Stomach (tissue), 4 donors: ENCODE measurements at regions not wholly inside any gene's neighbourhood (a gene's known extent, or its start where the extent isn't known, plus 50 kb on each side); places are given as distances from the start of the nearest gene placed in this dataset.

Experiments used
- CTCF ChIP-seq, 7 experiments: fragments of 450-650 bp in 4 of 7; fragments of 200-600 bp in 3 of 7; sonication (generic) in 3 of 7; IDR thresholded peaks; one replicate each; pipeline ENCODE4 v1.5.1; 2016 to 2019; ENCODE audit warnings: antibody characterized with exemption in 7 of 7, control low read depth in 2 of 7, mild to moderate bottlenecking in 1 of 7
- EP300 ChIP-seq: sonication (generic); formaldehyde crosslinking; IDR thresholded peaks from one replicate; pipeline ENCODE4 v1.6.1; 2017; ENCODE audit warnings: antibody characterized with exemption
- POLR2A ChIP-seq, 4 donors: fragments of 450-650 bp; IDR thresholded peaks; one replicate each; pipeline ENCODE4 v1.6.1; 2016; ENCODE audit warnings: antibody characterized with exemption in 4 of 4, control low read depth in 2 of 4, mild to moderate bottlenecking in 1 of 4, moderate library complexity in 1 of 4
- POLR2AphosphoS5 ChIP-seq, 3 donors: sonication (generic); formaldehyde crosslinking; IDR thresholded peaks; one replicate each; pipeline ENCODE4 v1.6.1; 2016; ENCODE audit warnings: antibody characterized with exemption in 3 of 3

DNA sequence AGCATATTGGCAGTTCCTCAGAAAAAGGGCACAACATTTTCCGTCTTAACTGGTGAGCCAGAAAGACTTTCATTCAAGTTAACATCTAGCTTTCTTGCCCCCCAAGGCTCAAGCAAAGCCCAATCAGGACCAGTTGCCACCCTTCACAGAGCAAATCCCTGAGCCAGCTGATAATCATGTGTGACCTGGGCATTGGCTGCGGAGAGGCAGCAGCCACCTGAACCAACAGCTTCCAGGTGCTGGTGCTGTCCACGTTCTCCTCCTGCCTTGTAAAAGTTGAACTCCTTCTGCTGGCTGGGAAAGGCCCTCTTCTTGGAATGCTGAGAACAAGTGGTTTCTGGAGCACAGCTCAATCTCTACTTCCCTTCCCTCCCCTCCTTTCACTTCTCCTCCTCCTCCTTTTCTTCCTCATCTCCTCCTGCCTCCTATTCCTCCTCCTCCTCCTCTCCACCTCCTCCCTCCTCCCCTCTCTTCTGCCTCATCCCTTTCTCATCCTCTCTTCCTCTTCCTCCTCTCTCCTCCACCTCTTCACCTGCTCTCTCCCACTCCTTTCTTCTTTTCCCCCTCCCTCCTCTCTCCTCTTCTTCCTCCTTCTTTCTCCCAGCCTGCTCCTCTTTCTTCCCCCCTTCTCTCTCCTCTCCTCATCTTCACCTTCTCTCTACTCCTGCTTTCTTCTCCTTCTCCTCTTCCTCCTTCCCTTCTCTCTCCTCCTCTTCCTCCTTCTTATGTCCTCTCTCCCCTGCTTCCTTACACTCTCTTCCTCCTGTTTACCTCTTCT, 140.6 kb downstream of the JCAD start:
- TF ChIP-seq POLR2A (IDR thresholded peaks at IDR 0.05) (no peak), CTCF (IDR thresholded peaks at IDR 0.05) (no peak), POLR2AphosphoS5 (IDR thresholded peaks at IDR 0.05) (no peak), EP300 (no peak)
